ENCODE measurements at regions not wholly inside any gene's neighbourhood (a gene's known extent, or its start where the extent isn't known, plus 50 kb on each side); places are given as distances from the start of the nearest gene placed in this dataset.

GRCh38 chr4:156194896-156195295 is 241.2 kb upstream of the CTSO start:
- TF ChIP-seq CTCF (IDR thresholded peaks at IDR 0.05) (no peak), POLR2A (IDR thresholded peaks at IDR 0.05) (no peak)

Data from lower leg skin (tissue), 3 donors.